Keratinocyte (primary cell): ENCODE measurements at regions not wholly inside any gene's neighbourhood (a gene's known extent, or its start where the extent isn't known, plus 50 kb on each side); places are given as distances from the start of the nearest gene placed in this dataset.

ENCODE experiments used
- DNase-seq: peaks from one replicate; pipeline ENCODE4 v3.0.0-alpha.2; 2011; ENCODE audit warnings: low read depth, missing footprints, low spot score
- FAIRE-seq: peaks from 2 replicates; lab custom pipeline; 2011; peaks lifted over from hg19 to GRCh38; lab: Jason Lieb, UNC
- H2AFZ ChIP-seq: 2 replicates; pipeline ENCODE4 v1.6.0; 2012; ENCODE audit warnings: low read length, control low read depth, inconsistent platforms; ENCODE audit not compliant: control insufficient read depth
- H3K27ac ChIP-seq: 2 replicates; pipeline ENCODE4 v1.5.1; 2011; ENCODE audit warnings: low read length; ENCODE audit not compliant: control insufficient read depth, insufficient read depth
- H3K27me3 ChIP-seq: 3 replicates; pipeline ENCODE4 v1.6.0; 2011; ENCODE audit warnings: low read length; ENCODE audit not compliant: control insufficient read depth, insufficient read depth; ENCODE audit errors: extremely low read depth
- H3K36me3 ChIP-seq, 2 experiments: 2 replicates in 1 of 2; 3 replicates in 1 of 2; pipeline ENCODE4 v1.5.1; 2011; ENCODE audit warnings: low read length in 2 of 2, mild to moderate bottlenecking in 1 of 2; ENCODE audit not compliant: control insufficient read depth in 2 of 2, insufficient read depth in 2 of 2; ENCODE audit errors: extremely low read depth in 1 of 2
- H3K4me1 ChIP-seq: 3 replicates; pipeline ENCODE4 v1.5.1; 2011; ENCODE audit warnings: low read length; ENCODE audit not compliant: control insufficient read depth, insufficient read depth; ENCODE audit errors: extremely low read depth
- H3K4me2 ChIP-seq: 3 replicates; pipeline ENCODE4 v1.6.0; 2011; ENCODE audit warnings: low read depth, low read length; ENCODE audit not compliant: control insufficient read depth, insufficient read depth; ENCODE audit errors: extremely low read depth
- H3K4me3 ChIP-seq, 3 experiments: fragments of 200-600 bp in 1 of 3; sonication (generic) in 1 of 3; 2 replicates in 2 of 3; 3 replicates in 1 of 3; pipeline ENCODE4 v1.5.1; 2011 to 2016; ENCODE audit warnings: low read length in 3 of 3, mild to moderate bottlenecking in 3 of 3, control low read depth in 2 of 3, inconsistent platforms in 1 of 3, low read depth in 1 of 3, mixed read lengths in 1 of 3, mixed run types in 1 of 3, moderate library complexity in 1 of 3; ENCODE audit not compliant: control insufficient read depth in 2 of 3, insufficient read depth in 2 of 3; ENCODE audit errors: extremely low read depth in 1 of 3
- H3K79me2 ChIP-seq: 2 replicates; pipeline ENCODE4 v1.6.0; 2012; ENCODE audit warnings: low read length; ENCODE audit not compliant: control insufficient read depth, insufficient read depth
- H3K9ac ChIP-seq: 3 replicates; pipeline ENCODE4 v1.6.0; 2011; ENCODE audit warnings: low read length; ENCODE audit not compliant: control insufficient read depth, insufficient read depth; ENCODE audit errors: extremely low read depth
- H3K9me1 ChIP-seq: 3 replicates; pipeline ENCODE4 v1.6.0; 2011; ENCODE audit warnings: low read length; ENCODE audit not compliant: control insufficient read depth, insufficient read depth; ENCODE audit errors: extremely low read depth
- H3K9me3 ChIP-seq: 2 replicates; pipeline ENCODE4 v1.5.1; 2012; ENCODE audit warnings: low read depth, low read length; ENCODE audit not compliant: control insufficient read depth
- H4K20me1 ChIP-seq: 3 replicates; pipeline ENCODE4 v1.6.0; 2011; ENCODE audit warnings: low read length; ENCODE audit not compliant: control insufficient read depth, insufficient read depth; ENCODE audit errors: extremely low read depth
- EZH2 ChIP-seq: IDR thresholded peaks from one replicate; pipeline ENCODE4 v1.6.1; 2012; ENCODE audit warnings: inconsistent platforms, mild to moderate bottlenecking, low read length, moderate library complexity
- dilution Hi-C: fragments of 300-500 bp; cut with MboI; formaldehyde crosslinking; loops from one replicate; pipeline ENCODE4 v1.7.0; 2020; ENCODE audit warnings: low sequenced_read_pairs; ENCODE audit not compliant: extremely low pct_ligation_motif_present
- TF ChIP-seq, protein P1 (sequence below), 3 experiments: IDR thresholded peaks in 1 of 3; conservative IDR thresholded peaks in 1 of 3; optimal IDR thresholded peaks in 1 of 3; 2 replicates in 2 of 3; 3 replicates in 1 of 3; pipeline versions ENCODE3 to v1.5.1; 2011; ENCODE audit warnings: low read length in 3 of 3, mild to moderate bottlenecking in 3 of 3, moderate library complexity in 2 of 3, control low read depth in 1 of 3, inconsistent platforms in 1 of 3; ENCODE audit not compliant: insufficient read depth in 2 of 3; ENCODE audit errors: extremely low read depth in 1 of 3

GRCh38 chr1:8249838-8250237 lies 68.1 kb upstream of the SLC45A1 start:
- H3K4me2 ChIP-seq: no peak overlapping the region
- no peak for DNase-seq
- H3K9ac ChIP-seq: no peak overlapping the region
- no peak for FAIRE-seq
- H3K4me1 ChIP-seq: no peaks in the 10 kb centered on the region
- TF ChIP-seq, protein P1, sequence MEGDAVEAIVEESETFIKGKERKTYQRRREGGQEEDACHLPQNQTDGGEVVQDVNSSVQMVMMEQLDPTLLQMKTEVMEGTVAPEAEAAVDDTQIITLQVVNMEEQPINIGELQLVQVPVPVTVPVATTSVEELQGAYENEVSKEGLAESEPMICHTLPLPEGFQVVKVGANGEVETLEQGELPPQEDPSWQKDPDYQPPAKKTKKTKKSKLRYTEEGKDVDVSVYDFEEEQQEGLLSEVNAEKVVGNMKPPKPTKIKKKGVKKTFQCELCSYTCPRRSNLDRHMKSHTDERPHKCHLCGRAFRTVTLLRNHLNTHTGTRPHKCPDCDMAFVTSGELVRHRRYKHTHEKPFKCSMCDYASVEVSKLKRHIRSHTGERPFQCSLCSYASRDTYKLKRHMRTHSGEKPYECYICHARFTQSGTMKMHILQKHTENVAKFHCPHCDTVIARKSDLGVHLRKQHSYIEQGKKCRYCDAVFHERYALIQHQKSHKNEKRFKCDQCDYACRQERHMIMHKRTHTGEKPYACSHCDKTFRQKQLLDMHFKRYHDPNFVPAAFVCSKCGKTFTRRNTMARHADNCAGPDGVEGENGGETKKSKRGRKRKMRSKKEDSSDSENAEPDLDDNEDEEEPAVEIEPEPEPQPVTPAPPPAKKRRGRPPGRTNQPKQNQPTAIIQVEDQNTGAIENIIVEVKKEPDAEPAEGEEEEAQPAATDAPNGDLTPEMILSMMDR (optimal IDR thresholded peaks at IDR 0.05 in 1 of 3, IDR thresholded peaks at IDR 0.05 in 1 of 3, conservative IDR thresholded peaks at IDR 0.05 in 1 of 3; ENCODE audit: extremely low read depth in 1 of 3, insufficient read depth in 2 of 3, low read length in 3 of 3): no peak
- TF ChIP-seq EZH2: no peak
- dilution Hi-C loops: no loop called here
- no peaks in the 10 kb centered on the region for H4K20me1 ChIP-seq
- H3K9me1 ChIP-seq: no peaks in the 10 kb centered on the region
- no peak overlapping the region for H3K4me3 ChIP-seq
- H3K27me3 ChIP-seq: no peaks in the 10 kb centered on the region
- H3K36me3 ChIP-seq: no peaks in the 10 kb centered on the region
- no peak overlapping the region for H3K27ac ChIP-seq
- no peaks in the 10 kb centered on the region for H3K79me2 ChIP-seq
- H2AFZ ChIP-seq: no peak overlapping the region
- no peaks in the 10 kb centered on the region for H3K9me3 ChIP-seq

DNA sequence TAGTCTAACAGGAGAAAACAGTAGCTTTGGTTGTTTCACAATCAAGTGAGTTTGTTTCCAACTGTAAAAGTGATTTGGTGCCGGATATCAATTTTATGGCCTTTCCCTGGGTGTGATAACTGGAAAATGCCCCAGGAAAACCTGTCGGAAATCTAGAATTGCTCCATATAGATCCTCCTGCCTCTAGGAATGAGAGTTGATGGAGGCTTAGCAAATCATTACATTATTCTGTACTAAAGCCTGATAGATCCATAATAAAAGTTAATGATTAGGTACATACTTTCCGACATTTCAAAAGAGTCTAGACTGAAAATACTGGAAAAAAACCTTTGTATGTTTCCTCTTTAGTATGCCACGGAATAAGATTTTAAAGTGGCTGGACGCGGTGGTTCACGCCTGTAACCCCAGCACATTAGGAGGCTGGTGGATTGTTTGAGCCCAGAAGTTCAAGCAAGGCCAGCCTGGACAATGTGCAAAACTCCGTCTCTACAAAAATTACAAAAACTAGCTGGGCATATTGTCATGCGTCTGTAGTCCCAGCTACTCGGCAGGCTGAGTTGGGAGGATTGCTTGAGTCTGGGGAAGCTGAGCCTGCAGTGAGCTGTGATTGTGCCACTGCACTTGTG lies 70.0 kb upstream of the SLC45A1 start:
- H3K4me1 ChIP-seq: no peaks in the 10 kb centered on the region
- H3K4me2 ChIP-seq: no peak overlapping the region
- H3K79me2 ChIP-seq: no peaks in the 10 kb centered on the region
- H3K9me3 ChIP-seq: no peaks in the 10 kb centered on the region
- H3K36me3 ChIP-seq: no peaks in the 10 kb centered on the region
- dilution Hi-C loops: no loop called here
- no peak for FAIRE-seq
- TF ChIP-seq, protein P1 (optimal IDR thresholded peaks at IDR 0.05 in 1 of 3, IDR thresholded peaks at IDR 0.05 in 1 of 3, conservative IDR thresholded peaks at IDR 0.05 in 1 of 3; ENCODE audit: extremely low read depth in 1 of 3, insufficient read depth in 2 of 3, low read length in 3 of 3): no peak
- no peak for TF ChIP-seq EZH2
- no peak for DNase-seq
- H3K4me3 ChIP-seq: no peak overlapping the region
- no peak overlapping the region for H3K9ac ChIP-seq
- no peak overlapping the region for H3K27ac ChIP-seq
- H4K20me1 ChIP-seq: no peaks in the 10 kb centered on the region
- no peaks in the 10 kb centered on the region for H3K9me1 ChIP-seq
- no peaks in the 10 kb centered on the region for H3K27me3 ChIP-seq
- no peak overlapping the region for H2AFZ ChIP-seq
